ENCODE measurements at regions not wholly inside any gene's neighbourhood (a gene's known extent, or its start where the extent isn't known, plus 50 kb on each side); places are given as distances from the start of the nearest gene placed in this dataset.

DNA sequence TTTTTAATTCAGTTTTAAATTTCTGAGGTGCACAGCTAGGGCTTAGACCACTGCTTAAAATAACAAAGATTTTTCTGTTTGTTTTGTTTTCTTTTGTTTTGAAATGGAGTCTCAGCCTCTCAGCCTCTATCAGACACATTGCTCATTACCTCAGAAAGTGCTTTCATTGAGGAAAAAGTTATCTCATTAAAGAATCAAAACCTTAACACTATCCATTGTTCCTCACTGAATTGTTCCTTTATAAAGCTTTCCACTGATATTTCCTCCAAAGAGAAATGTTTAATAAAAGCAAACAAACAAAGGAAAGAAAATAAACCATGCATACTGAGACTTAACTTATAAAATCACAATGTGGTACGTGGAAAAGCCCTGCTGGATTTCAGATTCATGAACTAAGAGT is 63.8 kb downstream of the SIPA1L2 start (continued):
- TF ChIP-seq, protein P1, sequence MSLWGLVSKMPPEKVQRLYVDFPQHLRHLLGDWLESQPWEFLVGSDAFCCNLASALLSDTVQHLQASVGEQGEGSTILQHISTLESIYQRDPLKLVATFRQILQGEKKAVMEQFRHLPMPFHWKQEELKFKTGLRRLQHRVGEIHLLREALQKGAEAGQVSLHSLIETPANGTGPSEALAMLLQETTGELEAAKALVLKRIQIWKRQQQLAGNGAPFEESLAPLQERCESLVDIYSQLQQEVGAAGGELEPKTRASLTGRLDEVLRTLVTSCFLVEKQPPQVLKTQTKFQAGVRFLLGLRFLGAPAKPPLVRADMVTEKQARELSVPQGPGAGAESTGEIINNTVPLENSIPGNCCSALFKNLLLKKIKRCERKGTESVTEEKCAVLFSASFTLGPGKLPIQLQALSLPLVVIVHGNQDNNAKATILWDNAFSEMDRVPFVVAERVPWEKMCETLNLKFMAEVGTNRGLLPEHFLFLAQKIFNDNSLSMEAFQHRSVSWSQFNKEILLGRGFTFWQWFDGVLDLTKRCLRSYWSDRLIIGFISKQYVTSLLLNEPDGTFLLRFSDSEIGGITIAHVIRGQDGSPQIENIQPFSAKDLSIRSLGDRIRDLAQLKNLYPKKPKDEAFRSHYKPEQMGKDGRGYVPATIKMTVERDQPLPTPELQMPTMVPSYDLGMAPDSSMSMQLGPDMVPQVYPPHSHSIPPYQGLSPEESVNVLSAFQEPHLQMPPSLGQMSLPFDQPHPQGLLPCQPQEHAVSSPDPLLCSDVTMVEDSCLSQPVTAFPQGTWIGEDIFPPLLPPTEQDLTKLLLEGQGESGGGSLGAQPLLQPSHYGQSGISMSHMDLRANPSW (CRISPR knock-in tag; conservative IDR thresholded peaks at IDR 0.05; ENCODE audit: low read depth) = no peak
- TF ChIP-seq ELF4 (CRISPR knock-in tag; IDR thresholded peaks at IDR 0.05; ENCODE audit: low read depth) = no peak

DNA sequence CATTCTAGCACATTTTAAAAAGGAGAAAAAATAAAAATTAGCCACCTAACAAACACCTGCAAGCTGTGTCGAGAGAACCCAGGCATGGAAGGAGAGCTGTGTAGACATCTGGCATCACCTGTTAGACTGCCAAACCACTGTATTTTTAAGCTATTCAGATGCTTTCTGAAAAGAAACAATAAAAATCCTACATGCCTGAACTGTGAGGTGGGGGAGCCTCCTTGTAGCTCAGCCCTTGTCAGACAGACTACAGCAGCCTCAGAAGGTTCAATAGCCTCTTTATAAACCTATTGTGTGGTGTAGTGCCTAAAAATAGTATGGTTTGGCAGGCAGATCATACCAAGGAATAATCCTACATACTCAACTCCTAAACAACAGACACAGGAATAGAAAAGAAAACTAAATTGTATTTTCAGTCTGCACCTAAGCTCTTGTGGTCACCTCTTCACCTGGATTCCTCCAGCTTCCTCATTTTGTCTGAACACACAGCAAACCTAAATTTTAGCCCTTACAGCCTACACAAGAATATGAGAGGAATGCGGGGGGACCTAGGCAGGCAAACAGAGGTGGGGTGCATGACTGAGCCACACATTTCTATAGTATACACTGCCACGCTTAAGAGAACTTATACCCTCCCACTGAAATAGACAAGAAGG is 67.0 kb downstream of the SIPA1L2 start:
- ATAC-seq = no peak
- ChIA-PET POLR2A (no interaction called here), CTCF (interaction anchor here (0.6 to 1.5 kb wide), 3 partner anchors 40 to 135 kb away, joined by 3 to 6 read pairs (median 5); no protein-coding TSS in a partner anchor)
- Mint-ChIP-seq H3K4me3 (no peak overlapping the region), H3K27me3 (ENCODE audit: low read depth) (no peaks in the 10 kb centered on the region; the same call in 1 of the 2 replicates), H3K36me3 (no peaks in the 10 kb centered on the region), H3K9me3 (no peaks in the 10 kb centered on the region), H3K4me1 (peaks cover 37% of the 10 kb centered on the region), H3K27ac (no peak overlapping the region)
- no peak for DNase-seq (ENCODE audit: low spot score)
- TF ChIP-seq GRHL2 (CRISPR knock-in tag; IDR thresholded peaks at IDR 0.05; ENCODE audit: insufficient replicate concordance, severe bottlenecking) (no peak), ESRRA (CRISPR knock-in tag; IDR thresholded peaks at IDR 0.05; ENCODE audit: borderline replicate concordance) (no peak), OVOL2 (CRISPR knock-in tag; IDR thresholded peaks at IDR 0.05; ENCODE audit: borderline replicate concordance) (no peak), MYBL2 (CRISPR knock-in tag; IDR thresholded peaks at IDR 0.05) (no peak), ZMAT4 (CRISPR knock-in tag; IDR thresholded peaks at IDR 0.05) (no peak), ATF1 (CRISPR knock-in tag; IDR thresholded peaks at IDR 0.05) (no peak), TEAD1 (CRISPR knock-in tag; IDR thresholded peaks at IDR 0.05) (no peak), AFF4 (CRISPR knock-in tag; IDR thresholded peaks at IDR 0.05; ENCODE audit: borderline replicate concordance) (no peak), NR3C1 (CRISPR knock-in tag; conservative IDR thresholded peaks at IDR 0.05; ENCODE audit: low read depth) (no peak), NFATC4 (CRISPR knock-in tag; IDR thresholded peaks at IDR 0.05) (no peak), SP1 (CRISPR knock-in tag; conservative IDR thresholded peaks at IDR 0.05) (no peak), ZNF396 (CRISPR knock-in tag; IDR thresholded peaks at IDR 0.05; ENCODE audit: borderline replicate concordance) (no peak), ATF2 (CRISPR knock-in tag; IDR thresholded peaks at IDR 0.05; ENCODE audit: borderline replicate concordance, low read depth) (no peak), HMGA2 (CRISPR knock-in tag; IDR thresholded peaks at IDR 0.05) (no peak), ZNF512 (CRISPR knock-in tag; IDR thresholded peaks at IDR 0.05; ENCODE audit: borderline replicate concordance) (no peak)
- TF ChIP-seq, protein P2, sequence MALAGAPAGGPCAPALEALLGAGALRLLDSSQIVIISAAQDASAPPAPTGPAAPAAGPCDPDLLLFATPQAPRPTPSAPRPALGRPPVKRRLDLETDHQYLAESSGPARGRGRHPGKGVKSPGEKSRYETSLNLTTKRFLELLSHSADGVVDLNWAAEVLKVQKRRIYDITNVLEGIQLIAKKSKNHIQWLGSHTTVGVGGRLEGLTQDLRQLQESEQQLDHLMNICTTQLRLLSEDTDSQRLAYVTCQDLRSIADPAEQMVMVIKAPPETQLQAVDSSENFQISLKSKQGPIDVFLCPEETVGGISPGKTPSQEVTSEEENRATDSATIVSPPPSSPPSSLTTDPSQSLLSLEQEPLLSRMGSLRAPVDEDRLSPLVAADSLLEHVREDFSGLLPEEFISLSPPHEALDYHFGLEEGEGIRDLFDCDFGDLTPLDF (CRISPR knock-in tag; IDR thresholded peaks at IDR 0.05) = no peak
- TF ChIP-seq, protein P3, sequence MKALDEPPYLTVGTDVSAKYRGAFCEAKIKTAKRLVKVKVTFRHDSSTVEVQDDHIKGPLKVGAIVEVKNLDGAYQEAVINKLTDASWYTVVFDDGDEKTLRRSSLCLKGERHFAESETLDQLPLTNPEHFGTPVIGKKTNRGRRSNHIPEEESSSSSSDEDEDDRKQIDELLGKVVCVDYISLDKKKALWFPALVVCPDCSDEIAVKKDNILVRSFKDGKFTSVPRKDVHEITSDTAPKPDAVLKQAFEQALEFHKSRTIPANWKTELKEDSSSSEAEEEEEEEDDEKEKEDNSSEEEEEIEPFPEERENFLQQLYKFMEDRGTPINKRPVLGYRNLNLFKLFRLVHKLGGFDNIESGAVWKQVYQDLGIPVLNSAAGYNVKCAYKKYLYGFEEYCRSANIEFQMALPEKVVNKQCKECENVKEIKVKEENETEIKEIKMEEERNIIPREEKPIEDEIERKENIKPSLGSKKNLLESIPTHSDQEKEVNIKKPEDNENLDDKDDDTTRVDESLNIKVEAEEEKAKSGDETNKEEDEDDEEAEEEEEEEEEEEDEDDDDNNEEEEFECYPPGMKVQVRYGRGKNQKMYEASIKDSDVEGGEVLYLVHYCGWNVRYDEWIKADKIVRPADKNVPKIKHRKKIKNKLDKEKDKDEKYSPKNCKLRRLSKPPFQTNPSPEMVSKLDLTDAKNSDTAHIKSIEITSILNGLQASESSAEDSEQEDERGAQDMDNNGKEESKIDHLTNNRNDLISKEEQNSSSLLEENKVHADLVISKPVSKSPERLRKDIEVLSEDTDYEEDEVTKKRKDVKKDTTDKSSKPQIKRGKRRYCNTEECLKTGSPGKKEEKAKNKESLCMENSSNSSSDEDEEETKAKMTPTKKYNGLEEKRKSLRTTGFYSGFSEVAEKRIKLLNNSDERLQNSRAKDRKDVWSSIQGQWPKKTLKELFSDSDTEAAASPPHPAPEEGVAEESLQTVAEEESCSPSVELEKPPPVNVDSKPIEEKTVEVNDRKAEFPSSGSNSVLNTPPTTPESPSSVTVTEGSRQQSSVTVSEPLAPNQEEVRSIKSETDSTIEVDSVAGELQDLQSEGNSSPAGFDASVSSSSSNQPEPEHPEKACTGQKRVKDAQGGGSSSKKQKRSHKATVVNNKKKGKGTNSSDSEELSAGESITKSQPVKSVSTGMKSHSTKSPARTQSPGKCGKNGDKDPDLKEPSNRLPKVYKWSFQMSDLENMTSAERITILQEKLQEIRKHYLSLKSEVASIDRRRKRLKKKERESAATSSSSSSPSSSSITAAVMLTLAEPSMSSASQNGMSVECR (CRISPR knock-in tag; IDR thresholded peaks at IDR 0.05; ENCODE audit: borderline replicate concordance) = no peak
